ENCODE measurements at regions not wholly inside any gene's neighbourhood (a gene's known extent, or its start where the extent isn't known, plus 50 kb on each side); places are given as distances from the start of the nearest gene placed in this dataset.

GRCh38 chr13:46947425-46948191 is 50.8 kb upstream of the HTR2A start:
- no peak for FAIRE-seq

More at GRCh38 chr13:46947425-46948191, 50.8 kb upstream of the HTR2A start:
- no peak overlapping the region for H3K4me3 Mint-ChIP-seq (ENCODE audit: unreplicated experiment)
- H3K4me2 ChIP-seq (ENCODE audit: low read length), result no peak overlapping the region
- TF ChIP-seq CTCF (IDR thresholded peaks at IDR 0.05; ENCODE audit: insufficient read depth, low read depth, low read length) (no peak), EZH2 (IDR thresholded peaks at IDR 0.05; ENCODE audit: insufficient read depth, low read length) (no peak)
- no peaks in the 10 kb centered on the region for H3K4me1 Mint-ChIP-seq (ENCODE audit: low read depth, unreplicated experiment)
- no peaks in the 10 kb centered on the region for H3K9me3 ChIP-seq (ENCODE audit: insufficient read depth, low read depth, low read length)
- peaks cover 4% of the 10 kb centered on the region for H3K9me3 Mint-ChIP-seq (ENCODE audit: unreplicated experiment)
- no peaks in the 10 kb centered on the region for H4K20me1 ChIP-seq (ENCODE audit: insufficient read depth, low read length)
- no peak overlapping the region for H3K9ac ChIP-seq (ENCODE audit: low read length)
- no peak overlapping the region for H3K27ac ChIP-seq (ENCODE audit: low read depth, low read length)
- no peaks in the 10 kb centered on the region for H3K27me3 Mint-ChIP-seq (ENCODE audit: low read depth, unreplicated experiment)
- H3K4me1 ChIP-seq (ENCODE audit: insufficient read depth, low read length), result no peaks in the 10 kb centered on the region
- no peaks in the 10 kb centered on the region for H3K36me3 Mint-ChIP-seq (ENCODE audit: low read depth, unreplicated experiment)
- no peaks in the 10 kb centered on the region for H3K79me2 ChIP-seq (ENCODE audit: insufficient read depth, low read length)
- no peak overlapping the region for H3K4me3 ChIP-seq (ENCODE audit: insufficient read depth, low read depth, low read length)
- H3K27ac Mint-ChIP-seq (ENCODE audit: unreplicated experiment), result no peak overlapping the region
- H3K36me3 ChIP-seq (ENCODE audit: insufficient read depth, low read length), result no peaks in the 10 kb centered on the region
- H3K27me3 ChIP-seq (ENCODE audit: insufficient read depth, low read length), result no peaks in the 10 kb centered on the region
- DNase-seq (ENCODE audit: low read depth), result no peak
- no peak overlapping the region for H2AFZ ChIP-seq (ENCODE audit: low read depth, low read length)

Data from astrocyte (in vitro differentiated cells and primary cell).